Fibroblast of skin of scalp (primary cell): ENCODE measurements at regions not wholly inside any gene's neighbourhood (a gene's known extent, or its start where the extent isn't known, plus 50 kb on each side); places are given as distances from the start of the nearest gene placed in this dataset.

Source experiments
- DNase-seq: peaks from one replicate; pipeline ENCODE4 v3.0.0-alpha.2; 2013

GRCh38 chrX:9317176-9317575, 147.7 kb upstream of the TBL1X start:
- no peak for DNase-seq

- DNase-seq: no peak
Observed at GRCh38 chrX:9318213-9318612, 146.6 kb upstream of the TBL1X start.

- no peak for DNase-seq
Observed at GRCh38 chrX:9318766-9319165, 146.1 kb upstream of the TBL1X start.

- DNase-seq: no peak
Observed at GRCh38 chrX:9320940-9321339, 143.9 kb upstream of the TBL1X start.

- no peak for DNase-seq
Observed at GRCh38 chrX:9324676-9325075, 140.2 kb upstream of the TBL1X start.

GRCh38 chrX:9326369-9326768, 138.5 kb upstream of the TBL1X start:
- DNase-seq: peak; percentile 73

- no peak for DNase-seq
Observed at GRCh38 chrX:9327086-9327746, 137.6 kb upstream of the TBL1X start.

GRCh38 chrX:9327747-9328145, 137.1 kb upstream of the TBL1X start:
- peak; percentile 69 for DNase-seq

GRCh38 chrX:9329056-9329455, 135.8 kb upstream of the TBL1X start:
- no peak for DNase-seq

- DNase-seq: no peak
Observed at GRCh38 chrX:9330249-9330982, 134.4 kb upstream of the TBL1X start.

- DNase-seq: no peak
Observed at GRCh38 chrX:9333873-9334560, 130.8 kb upstream of the TBL1X start.

- no peak for DNase-seq
Observed at GRCh38 chrX:9335251-9335650, 129.6 kb upstream of the TBL1X start.

- no peak for DNase-seq
Observed at GRCh38 chrX:9336456-9336855, 128.4 kb upstream of the TBL1X start.

GRCh38 chrX:9337046-9337445, 127.8 kb upstream of the TBL1X start:
- no peak for DNase-seq

GRCh38 chrX:9338986-9339385, 125.9 kb upstream of the TBL1X start:
- no peak for DNase-seq

GRCh38 chrX:9339603-9340491, 125.0 kb upstream of the TBL1X start:
- DNase-seq: peak; percentile 26

GRCh38 chrX:9340598-9341290, 124.1 kb upstream of the TBL1X start:
- DNase-seq: peak; percentile 81

GRCh38 chrX:9341291-9342201, 123.3 kb upstream of the TBL1X start:
- peak; percentile 78 for DNase-seq

GRCh38 chrX:9342561-9343051, 122.3 kb upstream of the TBL1X start:
- peak; percentile 93 for DNase-seq

GRCh38 chrX:9343971-9344370, 120.9 kb upstream of the TBL1X start:
- no peak for DNase-seq

GRCh38 chrX:9345957-9346356, 118.9 kb upstream of the TBL1X start:
- DNase-seq: no peak
